Keratinocyte (primary cell): ENCODE measurements at regions not wholly inside any gene's neighbourhood (a gene's known extent, or its start where the extent isn't known, plus 50 kb on each side); places are given as distances from the start of the nearest gene placed in this dataset.

Source experiments
- EZH2 ChIP-seq: IDR thresholded peaks from one replicate; pipeline ENCODE4 v1.6.1; 2012; ENCODE audit warnings: inconsistent platforms, mild to moderate bottlenecking, low read length, moderate library complexity
- TF ChIP-seq, protein P1 (sequence below), 3 experiments: IDR thresholded peaks in 1 of 3; conservative IDR thresholded peaks in 1 of 3; optimal IDR thresholded peaks in 1 of 3; 2 replicates in 2 of 3; 3 replicates in 1 of 3; pipeline versions ENCODE3 to v1.5.1; 2011; ENCODE audit warnings: low read length in 3 of 3, mild to moderate bottlenecking in 3 of 3, moderate library complexity in 2 of 3, control low read depth in 1 of 3, inconsistent platforms in 1 of 3; ENCODE audit not compliant: insufficient read depth in 2 of 3; ENCODE audit errors: extremely low read depth in 1 of 3

DNA sequence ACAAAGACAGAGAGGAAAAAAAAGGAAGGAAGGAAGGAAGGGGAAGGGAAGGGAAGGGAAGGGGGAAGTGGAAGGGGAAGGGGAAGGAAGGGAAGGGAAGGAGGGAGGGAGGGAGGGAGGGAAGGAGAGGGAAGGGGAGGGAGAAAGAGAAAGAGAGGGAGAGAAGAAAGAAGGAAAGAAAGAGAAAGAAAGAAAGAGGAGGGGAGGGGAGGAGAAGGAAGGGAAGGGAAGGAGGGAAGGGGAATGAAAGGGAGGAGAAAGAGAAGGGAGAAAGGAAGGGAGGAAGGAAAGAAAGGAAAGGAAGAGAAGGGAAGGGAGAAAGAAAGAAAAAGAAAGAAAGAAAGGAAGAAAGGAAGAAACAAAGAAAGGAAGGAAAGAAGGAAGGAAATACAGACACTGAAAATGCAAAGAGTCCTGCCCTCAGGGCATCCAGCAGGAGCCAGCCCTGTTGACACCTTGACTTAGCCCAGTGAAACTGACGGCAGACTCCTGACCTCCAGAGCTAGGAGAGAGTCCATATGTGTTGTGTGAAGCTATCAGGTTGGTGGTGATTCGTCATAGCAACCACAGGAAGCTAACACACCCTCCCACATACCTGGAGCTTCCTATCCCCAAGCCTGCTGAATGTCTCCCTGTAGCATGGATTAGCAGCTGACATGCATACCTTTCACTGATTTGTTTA is 58.7 kb upstream of the SULF2 start:
- TF ChIP-seq, protein P1, sequence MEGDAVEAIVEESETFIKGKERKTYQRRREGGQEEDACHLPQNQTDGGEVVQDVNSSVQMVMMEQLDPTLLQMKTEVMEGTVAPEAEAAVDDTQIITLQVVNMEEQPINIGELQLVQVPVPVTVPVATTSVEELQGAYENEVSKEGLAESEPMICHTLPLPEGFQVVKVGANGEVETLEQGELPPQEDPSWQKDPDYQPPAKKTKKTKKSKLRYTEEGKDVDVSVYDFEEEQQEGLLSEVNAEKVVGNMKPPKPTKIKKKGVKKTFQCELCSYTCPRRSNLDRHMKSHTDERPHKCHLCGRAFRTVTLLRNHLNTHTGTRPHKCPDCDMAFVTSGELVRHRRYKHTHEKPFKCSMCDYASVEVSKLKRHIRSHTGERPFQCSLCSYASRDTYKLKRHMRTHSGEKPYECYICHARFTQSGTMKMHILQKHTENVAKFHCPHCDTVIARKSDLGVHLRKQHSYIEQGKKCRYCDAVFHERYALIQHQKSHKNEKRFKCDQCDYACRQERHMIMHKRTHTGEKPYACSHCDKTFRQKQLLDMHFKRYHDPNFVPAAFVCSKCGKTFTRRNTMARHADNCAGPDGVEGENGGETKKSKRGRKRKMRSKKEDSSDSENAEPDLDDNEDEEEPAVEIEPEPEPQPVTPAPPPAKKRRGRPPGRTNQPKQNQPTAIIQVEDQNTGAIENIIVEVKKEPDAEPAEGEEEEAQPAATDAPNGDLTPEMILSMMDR (optimal IDR thresholded peaks at IDR 0.05 in 1 of 3, IDR thresholded peaks at IDR 0.05 in 1 of 3, conservative IDR thresholded peaks at IDR 0.05 in 1 of 3; ENCODE audit: extremely low read depth in 1 of 3, insufficient read depth in 2 of 3, low read length in 3 of 3) = no peak
- TF ChIP-seq EZH2 = no peak
